ENCODE measurements at regions not wholly inside any gene's neighbourhood (a gene's known extent, or its start where the extent isn't known, plus 50 kb on each side); places are given as distances from the start of the nearest gene placed in this dataset.

DNA sequence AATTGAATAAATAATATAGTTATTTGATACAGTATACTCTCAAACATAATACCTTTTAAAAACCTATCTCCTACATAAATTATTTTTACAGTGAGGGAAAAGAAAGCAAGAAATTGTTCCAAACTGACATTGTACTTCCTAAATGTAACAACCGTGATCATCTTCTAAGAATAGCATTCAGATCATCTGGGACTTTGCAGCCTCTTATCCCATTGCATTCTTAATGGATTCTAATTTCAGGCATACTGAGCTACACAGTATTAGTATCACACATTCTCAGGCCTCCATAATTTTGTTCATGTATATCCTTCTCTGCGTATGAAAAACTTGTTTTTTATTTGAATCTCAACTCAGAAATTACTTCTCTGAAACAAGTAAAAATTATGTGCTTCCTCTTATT lies 1134.7 kb upstream of the CDH2 start:
- TF ChIP-seq, protein P1, sequence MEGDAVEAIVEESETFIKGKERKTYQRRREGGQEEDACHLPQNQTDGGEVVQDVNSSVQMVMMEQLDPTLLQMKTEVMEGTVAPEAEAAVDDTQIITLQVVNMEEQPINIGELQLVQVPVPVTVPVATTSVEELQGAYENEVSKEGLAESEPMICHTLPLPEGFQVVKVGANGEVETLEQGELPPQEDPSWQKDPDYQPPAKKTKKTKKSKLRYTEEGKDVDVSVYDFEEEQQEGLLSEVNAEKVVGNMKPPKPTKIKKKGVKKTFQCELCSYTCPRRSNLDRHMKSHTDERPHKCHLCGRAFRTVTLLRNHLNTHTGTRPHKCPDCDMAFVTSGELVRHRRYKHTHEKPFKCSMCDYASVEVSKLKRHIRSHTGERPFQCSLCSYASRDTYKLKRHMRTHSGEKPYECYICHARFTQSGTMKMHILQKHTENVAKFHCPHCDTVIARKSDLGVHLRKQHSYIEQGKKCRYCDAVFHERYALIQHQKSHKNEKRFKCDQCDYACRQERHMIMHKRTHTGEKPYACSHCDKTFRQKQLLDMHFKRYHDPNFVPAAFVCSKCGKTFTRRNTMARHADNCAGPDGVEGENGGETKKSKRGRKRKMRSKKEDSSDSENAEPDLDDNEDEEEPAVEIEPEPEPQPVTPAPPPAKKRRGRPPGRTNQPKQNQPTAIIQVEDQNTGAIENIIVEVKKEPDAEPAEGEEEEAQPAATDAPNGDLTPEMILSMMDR (IDR thresholded peaks at IDR 0.05; ENCODE audit: insufficient read depth, low read length) = no peak
- DNase-seq (ENCODE audit: low read depth) = no peak
- no peak overlapping the region for H3K4me3 ChIP-seq (ENCODE audit: low read depth, low read length)

DNA sequence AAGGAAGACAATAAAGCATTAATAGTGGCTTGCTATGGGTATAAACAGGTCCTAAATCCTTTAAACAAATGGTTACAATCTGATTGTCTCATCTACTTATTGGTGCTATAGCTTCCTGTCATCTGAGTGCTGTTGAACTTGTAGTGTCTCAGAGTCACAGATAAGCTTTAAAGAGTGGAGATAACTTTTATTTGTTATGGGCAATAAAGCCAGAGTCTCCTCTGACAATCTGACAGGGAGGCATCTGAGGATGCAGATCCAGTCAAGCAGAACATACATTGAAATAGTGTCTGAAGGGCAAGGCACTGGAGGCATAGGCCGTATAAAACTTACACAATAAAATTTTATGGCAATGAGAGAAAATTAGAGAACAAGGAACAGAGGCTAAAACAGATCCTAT lies 1132.4 kb upstream of the CDH2 start:
- no peak overlapping the region for H3K4me3 ChIP-seq (ENCODE audit: low read depth, low read length)
- DNase-seq (ENCODE audit: low read depth) = no peak
- TF ChIP-seq, protein P1 (IDR thresholded peaks at IDR 0.05; ENCODE audit: insufficient read depth, low read length) = no peak

DNA sequence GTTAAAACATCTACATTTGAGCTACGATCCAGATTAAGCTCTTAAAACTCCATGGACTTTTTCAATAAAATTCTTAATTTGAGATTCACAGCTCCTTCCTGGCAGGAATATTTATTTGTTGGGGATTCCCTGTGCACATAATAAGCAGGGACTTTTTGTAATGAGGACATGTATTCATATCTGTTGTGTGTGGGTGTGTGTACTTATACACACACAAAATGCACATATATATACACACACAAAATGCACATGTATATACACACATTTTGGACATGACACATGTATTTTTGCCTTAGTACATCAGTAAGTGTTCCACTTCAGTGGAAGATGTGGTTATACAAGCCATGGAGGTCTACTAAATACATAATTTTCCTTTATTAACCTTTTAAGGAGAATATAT lies 1131.1 kb upstream of the CDH2 start:
- no peak for DNase-seq (ENCODE audit: low read depth)
- TF ChIP-seq, protein P1 (IDR thresholded peaks at IDR 0.05; ENCODE audit: insufficient read depth, low read length) = no peak
- H3K4me3 ChIP-seq (ENCODE audit: low read depth, low read length) = no peak overlapping the region

DNA sequence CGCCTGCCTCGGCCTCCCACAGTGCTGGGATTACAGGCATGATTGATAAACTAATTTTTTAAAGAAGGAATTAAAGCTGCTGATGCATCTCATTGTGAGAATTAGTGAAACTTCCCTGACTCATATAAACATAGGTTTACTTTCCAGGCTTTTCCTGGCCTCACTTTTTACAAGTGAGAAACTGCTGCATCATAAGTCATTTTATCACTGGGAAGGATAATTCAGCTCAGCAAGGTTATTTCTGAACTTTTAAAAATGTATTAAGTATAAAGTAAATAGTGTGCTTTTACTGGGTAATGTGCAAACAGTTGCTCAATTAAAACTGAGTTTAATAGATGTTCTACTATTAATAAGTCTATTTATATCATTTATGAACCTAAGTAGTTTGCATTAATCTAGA lies 1130.3 kb upstream of the CDH2 start:
- TF ChIP-seq, protein P1 (IDR thresholded peaks at IDR 0.05; ENCODE audit: insufficient read depth, low read length) = no peak
- no peak overlapping the region for H3K4me3 ChIP-seq (ENCODE audit: low read depth, low read length)
- DNase-seq (ENCODE audit: low read depth) = no peak

DNA sequence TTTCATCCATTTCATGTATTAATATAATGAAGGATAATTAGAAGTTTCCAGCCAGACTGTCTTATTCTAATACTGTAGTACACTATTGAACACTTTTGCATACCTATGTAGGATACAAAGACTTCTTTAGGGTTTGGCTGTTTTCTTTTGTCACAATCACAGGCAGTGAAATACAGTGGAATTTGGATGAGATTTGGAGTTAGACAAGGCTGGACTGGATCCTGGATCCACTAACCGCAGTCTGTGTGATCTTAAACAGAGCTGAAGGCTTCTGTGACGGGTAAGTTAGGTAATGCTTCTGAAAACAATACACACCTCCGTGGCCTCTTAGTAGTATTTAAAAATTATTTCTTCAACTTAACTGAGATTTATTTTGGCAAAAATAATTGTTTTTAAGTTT lies 1128.6 kb upstream of the CDH2 start:
- DNase-seq (ENCODE audit: low read depth) = peak; percentile 55
- TF ChIP-seq, protein P1 (IDR thresholded peaks at IDR 0.05; ENCODE audit: insufficient read depth, low read length) = no peak
- no peak overlapping the region for H3K4me3 ChIP-seq (ENCODE audit: low read depth, low read length)

DNA sequence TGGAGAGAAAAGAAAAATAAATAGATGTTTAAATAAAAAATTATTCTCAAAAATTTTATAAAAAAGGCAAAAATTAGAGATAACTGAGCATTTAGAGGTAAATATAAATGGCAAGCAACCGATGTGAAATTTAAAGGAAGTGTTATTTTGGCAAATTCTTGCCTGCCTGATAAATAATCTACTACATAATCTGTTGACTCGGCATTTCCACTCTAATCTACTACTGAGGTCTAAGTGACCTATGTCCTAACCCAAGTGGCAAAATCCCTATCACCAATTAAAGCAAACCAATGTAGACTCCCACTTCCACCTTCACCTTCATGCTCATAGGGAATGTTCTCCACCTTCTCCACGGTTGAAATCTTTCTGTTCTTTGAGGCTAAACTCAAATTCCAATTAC lies 1124.1 kb upstream of the CDH2 start:
- TF ChIP-seq, protein P1 (IDR thresholded peaks at IDR 0.05; ENCODE audit: insufficient read depth, low read length) = no peak
- no peak overlapping the region for H3K4me3 ChIP-seq (ENCODE audit: low read depth, low read length)
- no peak for DNase-seq (ENCODE audit: low read depth)

DNA sequence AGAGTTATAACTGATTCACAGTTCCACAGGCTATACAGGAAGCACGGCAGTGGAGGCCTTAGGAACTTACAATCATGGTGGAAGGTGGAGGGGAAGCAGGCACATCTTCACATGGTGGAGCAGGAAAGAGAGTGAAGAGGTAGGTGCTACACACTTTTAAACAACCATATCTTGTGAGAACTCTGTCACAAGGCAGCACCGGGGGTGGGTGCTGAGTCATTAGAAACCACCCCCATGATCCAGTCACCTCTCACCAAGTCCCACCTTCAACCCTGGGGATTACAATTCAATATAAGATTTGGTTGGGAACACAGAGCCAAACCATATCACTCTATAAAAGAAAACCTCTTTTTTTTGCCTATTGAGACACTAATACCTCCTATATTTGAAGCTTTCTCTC lies 1108.5 kb upstream of the CDH2 start:
- TF ChIP-seq, protein P1 (IDR thresholded peaks at IDR 0.05; ENCODE audit: insufficient read depth, low read length) = no peak
- DNase-seq (ENCODE audit: low read depth) = no peak
- H3K4me3 ChIP-seq (ENCODE audit: low read depth, low read length) = no peak overlapping the region
